GM23248 (cell line): ENCODE measurements at regions not wholly inside any gene's neighbourhood (a gene's known extent, or its start where the extent isn't known, plus 50 kb on each side); places are given as distances from the start of the nearest gene placed in this dataset.

Source experiments
- EZH2 ChIP-seq: fragments of 200-600 bp; sonication (generic); IDR thresholded peaks from 2 replicates; pipeline ENCODE4 v1.6.1; 2018; ENCODE audit warnings: antibody characterized with exemption, mild to moderate bottlenecking; ENCODE audit not compliant: insufficient read depth, poor library complexity, severe bottlenecking
- EZH2phosphoT487 ChIP-seq: fragments of 200-600 bp; sonication (generic); IDR thresholded peaks from 2 replicates; pipeline ENCODE4 v1.6.1; 2018; ENCODE audit warnings: antibody characterized with exemption, moderate library complexity, mild to moderate bottlenecking, low read depth; ENCODE audit not compliant: insufficient read depth

DNA sequence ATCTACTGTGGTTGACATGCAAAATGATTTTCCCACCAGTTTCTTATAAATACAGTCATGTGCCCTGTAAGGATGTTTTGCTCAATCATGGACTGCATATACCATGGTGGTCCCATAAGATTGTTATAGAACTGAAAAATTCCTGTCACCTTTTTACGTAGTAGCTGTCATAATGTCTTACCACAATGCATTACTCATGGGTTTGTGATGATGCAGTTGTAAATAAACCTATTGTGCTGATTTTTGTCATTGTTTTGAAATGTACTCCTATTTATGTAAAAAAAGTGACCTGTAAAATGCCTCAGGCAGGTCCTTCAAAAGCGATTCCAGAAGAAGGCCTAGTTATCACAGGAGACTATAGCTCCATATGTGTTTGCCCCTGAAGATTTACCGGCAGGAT lies 695.4 kb upstream of the KIF2B start:
- TF ChIP-seq EZH2phosphoT487 (no peak), EZH2 (no peak)
